GM12878 (cell line): ENCODE measurements at regions not wholly inside any gene's neighbourhood (a gene's known extent, or its start where the extent isn't known, plus 50 kb on each side); places are given as distances from the start of the nearest gene placed in this dataset.

Experiments
- ATAC-seq: fragments of 200-7000 bp; cut with Tn5 transposase; 3 replicates; pipeline ENCODE4 v1.9.1; 2020; ENCODE audit warnings: mild to moderate bottlenecking, moderate library complexity
- BruUV-seq: library from RNA; stranded (reverse); fragments of 400-500 nt; replicated peaks from 2 replicates; lab custom pipeline; 2021; lab: Mats Ljungman, UMichigan
- CTCF ChIA-PET: fragments of 300-600 bp; sonication (Branson Sonifier 250); formaldehyde crosslinking; extraction: SDS; loops from one replicate; lab custom pipeline; 2021; ENCODE audit warnings: inconsistent platforms; lab: Yijun Ruan, JAX
- POLR2A ChIA-PET: fragments of 350-600 bp; formaldehyde crosslinking; extraction: SDS; loops from one replicate; lab custom pipeline; 2021; ENCODE audit warnings: inconsistent platforms; lab: Charles Lee
- RAD21 ChIA-PET: fragments of 300-600 bp; sonication (Branson Sonifier 250); formaldehyde crosslinking; loops from one replicate; lab custom pipeline; 2023; ENCODE audit warnings: antibody characterized with exemption; ENCODE audit not compliant: unreplicated experiment; lab: Charles Lee
- SMC1A ChIA-PET: fragments of 300-600 bp; sonication (Branson Sonifier 250); formaldehyde crosslinking; loops from one replicate; lab custom pipeline; 2023; ENCODE audit not compliant: unreplicated experiment, uncharacterized antibody; lab: Charles Lee
- DNase-seq: peaks from one replicate; pipeline ENCODE4 v3.0.0-alpha.2; 2011; ENCODE audit warnings: low read depth, low spot score
- FAIRE-seq: peaks from 3 replicates; lab custom pipeline; 2011; peaks lifted over from hg19 to GRCh38; lab: Jason Lieb, UNC
- H2AFZ ChIP-seq: 2 replicates; pipeline ENCODE4 v1.6.0; 2011; ENCODE audit warnings: low read depth, low read length, control low read depth; ENCODE audit not compliant: control insufficient read depth
- H3K27ac ChIP-seq: 2 replicates; pipeline ENCODE4 v1.5.1; 2011; ENCODE audit warnings: control low read depth; ENCODE audit not compliant: control insufficient read depth, insufficient read depth
- H3K27me3 ChIP-seq, 2 experiments: replicated peaks in 1 of 2; 2 replicates each; pipeline versions ENCODE4 v1.6.0 to v1.6.1; 2011; ENCODE audit warnings: low read length in 1 of 2; ENCODE audit not compliant: control insufficient read depth in 2 of 2, insufficient read depth in 2 of 2
- H3K36me3 ChIP-seq, 2 experiments: 2 replicates each; pipeline ENCODE4 v1.5.1; 2011; ENCODE audit warnings: low read length in 1 of 2; ENCODE audit not compliant: control insufficient read depth in 2 of 2, insufficient read depth in 2 of 2
- H3K4me1 ChIP-seq: 2 replicates; pipeline ENCODE4 v1.6.1; 2011; ENCODE audit warnings: mild to moderate bottlenecking, low read length, moderate library complexity, mixed read lengths; ENCODE audit not compliant: control insufficient read depth, insufficient read depth
- H3K4me2 ChIP-seq: 2 replicates; pipeline ENCODE4 v1.6.0; 2011; ENCODE audit warnings: control low read depth; ENCODE audit not compliant: control insufficient read depth, insufficient read depth
- H3K4me3 ChIP-seq: fragments of 200-600 bp; sonication (generic); 2 replicates; pipeline ENCODE4 v1.5.1; 2016
- H3K79me2 ChIP-seq: 2 replicates; pipeline ENCODE4 v1.6.0; 2011; ENCODE audit warnings: low read length; ENCODE audit not compliant: control insufficient read depth, insufficient read depth
- H3K9ac ChIP-seq: 2 replicates; pipeline ENCODE4 v1.8.0; 2011; ENCODE audit warnings: low read length, control low read depth, mixed read lengths; ENCODE audit not compliant: control insufficient read depth, insufficient read depth
- H3K9me3 ChIP-seq: replicated peaks from 3 replicates; pipeline ENCODE4 v1.5.1; 2011; ENCODE audit warnings: mild to moderate bottlenecking, low read length; ENCODE audit not compliant: control insufficient read depth, insufficient read depth
- H4K20me1 ChIP-seq: 2 replicates; pipeline ENCODE4 v1.6.0; 2011; ENCODE audit not compliant: control insufficient read depth, insufficient read depth
- NR2C2 ChIP-seq: IDR thresholded peaks from 2 replicates; pipeline ENCODE4 v1.6.1; 2011; ENCODE audit warnings: borderline replicate concordance, low read depth; ENCODE audit not compliant: control insufficient read depth, insufficient read length
- PRDM15 ChIP-seq: fragments of 450-650 bp; formaldehyde crosslinking; IDR thresholded peaks from 2 replicates; pipeline ENCODE4 v1.4.0; 2020; ENCODE audit warnings: mild to moderate bottlenecking, moderate library complexity
- ZBTB11 ChIP-seq: fragments of 450-650 bp; formaldehyde crosslinking; IDR thresholded peaks from 2 replicates; pipeline ENCODE4 v1.5.0; 2022; ENCODE audit warnings: mild to moderate bottlenecking, missing genetic modification characterization
- WGBS: methylation state at CpG from one replicate; pipeline ENCODE4 v1.1.6; 2016; ENCODE audit warnings: low lambda C conversion rate; ENCODE audit not compliant: insufficient replicate concordance, insufficient coverage; ENCODE audit errors: missing lambda C conversion rate; 5-methylcytosine and 5-hydroxymethylcytosine counted together
- in situ Hi-C: fragments of 300-500 bp; cut with MboI; formaldehyde crosslinking; loops from 9 replicates; pipeline ENCODE4 v1.14.3; 2018; ENCODE audit warnings: mixed read lengths
- intact Hi-C: fragments of 100-400 bp; cut with micrococcal nuclease; formaldehyde crosslinking; loops from one replicate; pipeline ENCODE4 v1.14.2; 2022; ENCODE audit not compliant: unreplicated experiment

DNA sequence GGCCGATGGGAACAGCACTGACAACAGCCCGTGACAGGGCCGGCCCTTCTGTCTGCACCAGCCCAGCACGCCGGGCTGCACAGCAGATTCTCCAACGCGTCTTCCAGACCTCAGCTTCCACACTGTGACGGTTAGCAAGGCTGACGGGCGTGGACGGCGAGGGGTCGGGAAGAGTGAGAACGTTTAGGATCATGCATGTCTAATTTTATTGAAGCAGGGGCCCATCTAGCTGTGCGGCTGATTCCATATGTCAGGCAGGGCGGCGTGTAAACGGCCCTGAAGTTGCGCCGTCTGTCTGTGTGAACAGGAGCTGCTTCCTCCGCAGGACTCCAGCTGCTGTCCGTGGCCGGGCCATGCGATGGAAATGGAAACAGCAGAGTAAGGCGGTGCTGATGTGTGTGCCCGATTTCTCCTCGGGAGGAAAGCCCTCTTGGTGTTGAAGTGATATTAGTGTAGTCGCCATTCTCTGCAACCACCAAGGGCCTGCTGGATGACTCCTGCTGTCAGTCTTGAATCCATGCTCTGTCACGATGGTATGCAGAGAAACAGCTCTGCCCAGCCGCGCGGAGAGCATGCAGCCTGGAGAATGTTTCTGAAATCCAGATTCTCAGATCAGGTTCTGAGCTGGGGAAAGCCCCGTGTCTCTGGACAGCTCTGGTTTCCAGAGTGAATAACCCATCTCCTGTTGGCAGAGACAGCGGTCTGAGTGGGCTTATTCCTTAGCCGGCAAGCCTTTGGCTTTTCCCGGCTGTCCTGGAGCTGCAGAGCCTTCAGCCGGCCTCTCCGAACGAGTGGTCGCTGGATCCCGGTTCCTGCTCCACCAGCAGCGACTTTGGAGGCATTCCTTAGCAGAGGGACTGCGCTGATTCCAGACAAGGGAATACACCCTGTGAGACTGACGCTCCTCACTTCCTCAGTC, 158.1 kb upstream of the UBE3A start:
- Histone ChIP-seq H3K36me3 (no peaks in the 10 kb centered on the region), H3K4me3 (no peak overlapping the region), H3K27ac (no peak overlapping the region), H3K27me3 (no peaks in the 10 kb centered on the region), H3K9ac (no peak overlapping the region), H4K20me1 (no peaks in the 10 kb centered on the region), H3K9me3 (no peaks in the 10 kb centered on the region; the same call in 2 of the 3 replicates), H3K4me2 (no peak overlapping the region), H2AFZ (no peak overlapping the region), H3K4me1 (no peaks in the 10 kb centered on the region), H3K79me2 (no peaks in the 10 kb centered on the region)
- DNase-seq: no peak
- 51% methylated on average over 41 of the region's 44 CpGs for WGBS
- BruUV-seq: no TSS peak
- FAIRE-seq: no peak
- ChIA-PET RAD21 (no interaction called here), SMC1A (no interaction called here), CTCF (no interaction called here), POLR2A (no interaction called here)
- intact Hi-C loops: no loop called here
- no peak for TF ChIP-seq NR2C2
- TF ChIP-seq ZBTB11 (CRISPR knock-in tag): no peak
- TF ChIP-seq PRDM15 (CRISPR knock-in tag): no peak
- in situ Hi-C loops: no loop called here
- no peak for ATAC-seq
